Vagina (tissue), 2 donors: ENCODE measurements at regions not wholly inside any gene's neighbourhood (a gene's known extent, or its start where the extent isn't known, plus 50 kb on each side); places are given as distances from the start of the nearest gene placed in this dataset.

Source experiments
- DNase-seq, 2 donors: peaks; one replicate each; pipeline ENCODE4 v3.0.0-alpha.2; 2017; ENCODE audit errors: extremely low spot score in 2 of 2
- H3K27ac ChIP-seq: fragments of 200-600 bp; sonication (generic); one replicate; pipeline ENCODE4 v1.5.1; 2019
- H3K27me3 ChIP-seq: fragments of 200-600 bp; sonication (generic); one replicate; pipeline ENCODE4 v1.5.1; 2019
- H3K36me3 ChIP-seq, 2 donors: fragments of 200-600 bp; sonication (generic); one replicate each; pipeline ENCODE4 v1.5.1; 2017 to 2019
- H3K4me1 ChIP-seq: fragments of 200-600 bp; sonication (generic); one replicate; pipeline ENCODE4 v1.5.1; 2019
- H3K4me3 ChIP-seq, 2 donors: fragments of 200-600 bp; sonication (generic); 1 replicate in 1 of 2; 2 replicates in 1 of 2; pipeline ENCODE4 v1.5.1; 2016 to 2019
- H3K9me3 ChIP-seq: fragments of 200-600 bp; sonication (generic); one replicate; pipeline ENCODE4 v1.5.1; 2019
- CTCF ChIP-seq, 3 experiments: fragments of 450-650 bp in 2 of 3; fragments of 200-600 bp in 1 of 3; sonication (generic) in 1 of 3; IDR thresholded peaks; one replicate each; pipeline ENCODE4 v1.5.1; 2017 to 2019; ENCODE audit warnings: antibody characterized with exemption in 3 of 3, mild to moderate bottlenecking in 2 of 3, moderate library complexity in 2 of 3
- POLR2A ChIP-seq, 2 donors: fragments of 450-650 bp; IDR thresholded peaks; one replicate each; pipeline ENCODE4 v1.6.1; 2017; ENCODE audit warnings: antibody characterized with exemption in 2 of 2, mild to moderate bottlenecking in 2 of 2, moderate library complexity in 2 of 2
- POLR2AphosphoS5 ChIP-seq, 2 donors: sonication (generic); formaldehyde crosslinking; IDR thresholded peaks; one replicate each; pipeline ENCODE4 v1.9.0; 2017; ENCODE audit warnings: antibody characterized with exemption in 2 of 2, mild to moderate bottlenecking in 2 of 2, low read depth in 1 of 2; ENCODE audit not compliant: insufficient read depth in 1 of 2
- intact Hi-C: fragments of 100-400 bp; cut with DNase I; formaldehyde crosslinking; loops from one replicate; pipeline ENCODE4 v1.15.1; 2023

- DNase-seq, result no peak
- no peaks in the 10 kb centered on the region for H3K4me1 ChIP-seq
- TF ChIP-seq CTCF (IDR thresholded peaks at IDR 0.05) (no peak), POLR2A (IDR thresholded peaks at IDR 0.05) (no peak), POLR2AphosphoS5 (IDR thresholded peaks at IDR 0.05; ENCODE audit: insufficient read depth in 1 of 2, low read depth in 1 of 2) (no peak)
- no peaks in the 10 kb centered on the region for H3K27me3 ChIP-seq
- H3K36me3 ChIP-seq, result no peaks in the 10 kb centered on the region
- no peak overlapping the region for H3K4me3 ChIP-seq
- no peaks in the 10 kb centered on the region for H3K9me3 ChIP-seq
- H3K27ac ChIP-seq, result no peak overlapping the region
- intact Hi-C loops, result no loop called here
Measured at GRCh38 chr6:88266126-88266525, 100.0 kb upstream of the CNR1 start.

- H3K9me3 ChIP-seq, result no peaks in the 10 kb centered on the region
- TF ChIP-seq POLR2AphosphoS5 (IDR thresholded peaks at IDR 0.05; ENCODE audit: insufficient read depth in 1 of 2, low read depth in 1 of 2), result no peak
- TF ChIP-seq POLR2A (IDR thresholded peaks at IDR 0.05), result no peak
- no peak for TF ChIP-seq CTCF (IDR thresholded peaks at IDR 0.05)
- no peak for DNase-seq
- H3K36me3 ChIP-seq, result no peaks in the 10 kb centered on the region
- no peaks in the 10 kb centered on the region for H3K27me3 ChIP-seq
- H3K27ac ChIP-seq, result no peak overlapping the region
- intact Hi-C loops, result no loop called here
- H3K4me1 ChIP-seq, result no peaks in the 10 kb centered on the region
- H3K4me3 ChIP-seq, result no peak overlapping the region
Measured at GRCh38 chr6:88263591-88263990, 97.4 kb upstream of the CNR1 start.

- Histone ChIP-seq H3K4me3 (no peak overlapping the region), H3K4me1 (no peaks in the 10 kb centered on the region), H3K27me3 (no peaks in the 10 kb centered on the region), H3K36me3 (no peaks in the 10 kb centered on the region), H3K27ac (no peak overlapping the region), H3K9me3 (no peaks in the 10 kb centered on the region)
- TF ChIP-seq CTCF (IDR thresholded peaks at IDR 0.05) (no peak), POLR2AphosphoS5 (IDR thresholded peaks at IDR 0.05; ENCODE audit: insufficient read depth in 1 of 2, low read depth in 1 of 2) (peak in 1 of 2 donors; percentile 67)
- DNase-seq, result no peak
- intact Hi-C loops, result no loop called here
Measured at GRCh38 chr6:88262332-88262731, 96.2 kb upstream of the CNR1 start.

- no peaks in the 10 kb centered on the region for H3K27me3 ChIP-seq
- H3K4me3 ChIP-seq, result no peak overlapping the region
- H3K36me3 ChIP-seq, result no peaks in the 10 kb centered on the region
- no peak for DNase-seq
- intact Hi-C loops, result no loop called here
- no peaks in the 10 kb centered on the region for H3K4me1 ChIP-seq
- TF ChIP-seq POLR2AphosphoS5 (IDR thresholded peaks at IDR 0.05; ENCODE audit: insufficient read depth in 1 of 2, low read depth in 1 of 2), result no peak
- TF ChIP-seq POLR2A (IDR thresholded peaks at IDR 0.05), result no peak
- no peak for TF ChIP-seq CTCF (IDR thresholded peaks at IDR 0.05)
- H3K9me3 ChIP-seq, result no peaks in the 10 kb centered on the region
- H3K27ac ChIP-seq, result no peak overlapping the region
Measured at GRCh38 chr6:88251301-88251700, 85.2 kb upstream of the CNR1 start.

GRCh38 chr6:88248709-88249321 lies 82.7 kb upstream of the CNR1 start:
- no peak overlapping the region for H3K4me3 ChIP-seq
- no peaks in the 10 kb centered on the region for H3K27me3 ChIP-seq
- no peaks in the 10 kb centered on the region for H3K4me1 ChIP-seq
- H3K36me3 ChIP-seq, result no peaks in the 10 kb centered on the region
- no peak overlapping the region for H3K27ac ChIP-seq
- TF ChIP-seq POLR2AphosphoS5 (IDR thresholded peaks at IDR 0.05; ENCODE audit: insufficient read depth in 1 of 2, low read depth in 1 of 2) (no peak), POLR2A (IDR thresholded peaks at IDR 0.05) (no peak), CTCF (IDR thresholded peaks at IDR 0.05) (no peak)
- DNase-seq, result no peak
- intact Hi-C loops, result no loop called here
- H3K9me3 ChIP-seq, result no peaks in the 10 kb centered on the region
